WTC11 (cell line): ENCODE measurements at regions not wholly inside any gene's neighbourhood (a gene's known extent, or its start where the extent isn't known, plus 50 kb on each side); places are given as distances from the start of the nearest gene placed in this dataset.

Source experiments
- ATAC-seq: fragments of 200-7000 bp; cut with Tn5 transposase; 2 replicates; pipeline ENCODE4 v1.10.0; 2021; ENCODE audit warnings: mild to moderate bottlenecking, moderate library complexity
- CTCF ChIA-PET: fragments of 300-600 bp; sonication (Branson Sonifier 250); formaldehyde crosslinking; loops from one replicate; lab custom pipeline; 2021; ENCODE audit warnings: antibody characterized with exemption; lab: Charles Lee
- POLR2A ChIA-PET: fragments of 350-600 bp; sonication (Branson Sonifier 250); formaldehyde crosslinking; loops from one replicate; lab custom pipeline; 2021; ENCODE audit warnings: antibody characterized with exemption; lab: Charles Lee
- DNase-seq: peaks from one replicate; pipeline ENCODE4 v3.0.0; 2021; ENCODE audit warnings: low spot score
- H3K27ac Mint-ChIP-seq: 2 replicates; pipeline ENCODE4 v1.8.0; 2021; ENCODE audit warnings: mixed read lengths
- H3K27me3 Mint-ChIP-seq: 2 replicates; pipeline ENCODE4 v1.8.0; 2021; ENCODE audit warnings: low read depth, mild to moderate bottlenecking, moderate library complexity, mixed read lengths
- H3K36me3 Mint-ChIP-seq: 2 replicates; pipeline ENCODE4 v1.8.0; 2021; ENCODE audit warnings: mixed read lengths
- H3K4me1 Mint-ChIP-seq: 2 replicates; pipeline ENCODE4 v1.8.0; 2022; ENCODE audit warnings: mixed read lengths
- H3K4me3 Mint-ChIP-seq: 2 replicates; pipeline ENCODE4 v1.8.0; 2021; ENCODE audit warnings: mild to moderate bottlenecking, moderate library complexity, mixed read lengths
- H3K9me3 Mint-ChIP-seq: 2 replicates; pipeline ENCODE4 v1.8.0; 2021; ENCODE audit warnings: mixed read lengths
- AR ChIP-seq: fragments of 250-450 bp; sonication (Bioruptor Pico); IDR thresholded peaks from 2 replicates; pipeline ENCODE4 v1.9.0; 2021; ENCODE audit warnings: mild to moderate bottlenecking
- CBFB ChIP-seq: sonication (generic); formaldehyde crosslinking; IDR thresholded peaks from 2 replicates; pipeline ENCODE4 v1.8.1; 2022; ENCODE audit warnings: mild to moderate bottlenecking, low read depth, missing genetic modification reagents
- E2F1 ChIP-seq: sonication (generic); formaldehyde crosslinking; IDR thresholded peaks from 2 replicates; pipeline ENCODE4 v1.8.0; 2022; ENCODE audit warnings: mild to moderate bottlenecking, missing genetic modification reagents
- ESRRA ChIP-seq: sonication (generic); formaldehyde crosslinking; IDR thresholded peaks from 2 replicates; pipeline ENCODE4 v1.8.1; 2022; ENCODE audit warnings: mild to moderate bottlenecking, missing genetic modification reagents, borderline replicate concordance
- ETV6 ChIP-seq: sonication (generic); formaldehyde crosslinking; IDR thresholded peaks from 2 replicates; pipeline ENCODE4 v1.8.1; 2022; ENCODE audit warnings: mild to moderate bottlenecking, missing genetic modification reagents
- NFATC4 ChIP-seq: fragments of 250-450 bp; sonication (Bioruptor Pico); IDR thresholded peaks from 2 replicates; pipeline ENCODE4 v1.9.0; 2021; ENCODE audit warnings: mild to moderate bottlenecking
- NFYB ChIP-seq: sonication (generic); formaldehyde crosslinking; conservative IDR thresholded peaks from 2 replicates; pipeline ENCODE4 v1.8.0; 2022; ENCODE audit warnings: low read depth, missing genetic modification reagents
- NR1H2 ChIP-seq: sonication (generic); formaldehyde crosslinking; IDR thresholded peaks from 2 replicates; pipeline ENCODE4 v1.9.0; 2021; ENCODE audit warnings: mild to moderate bottlenecking, moderate library complexity, missing genetic modification reagents
- RORB ChIP-seq: fragments of 250-450 bp; sonication (Bioruptor Pico); IDR thresholded peaks from 2 replicates; pipeline ENCODE4 v1.9.0; 2021; ENCODE audit warnings: mild to moderate bottlenecking
- TCF7 ChIP-seq: sonication (generic); formaldehyde crosslinking; IDR thresholded peaks from 2 replicates; pipeline ENCODE4 v1.8.0; 2022; ENCODE audit warnings: mild to moderate bottlenecking, low read depth, missing genetic modification reagents, moderate library complexity
- TEAD4 ChIP-seq: sonication (generic); formaldehyde crosslinking; IDR thresholded peaks from 2 replicates; pipeline ENCODE4 v1.8.0; 2022; ENCODE audit warnings: mild to moderate bottlenecking, missing genetic modification reagents
- ZNF263 ChIP-seq: sonication (generic); formaldehyde crosslinking; IDR thresholded peaks from 2 replicates; pipeline ENCODE4 v1.8.1; 2022; ENCODE audit warnings: low read depth, mild to moderate bottlenecking, moderate library complexity, missing genetic modification reagents
- ZNF396 ChIP-seq: fragments of 250-450 bp; sonication (Bioruptor Pico); IDR thresholded peaks from 2 replicates; pipeline ENCODE4 v1.8.0; 2021; ENCODE audit warnings: mild to moderate bottlenecking, moderate library complexity, borderline replicate concordance
- ZNF423 ChIP-seq: fragments of 250-450 bp; sonication (Bioruptor Pico); IDR thresholded peaks from 2 replicates; pipeline ENCODE4 v2.1.2; 2022; ENCODE audit warnings: mild to moderate bottlenecking, moderate library complexity
- ZNF532 ChIP-seq: fragments of 250-450 bp; sonication (Bioruptor Pico); IDR thresholded peaks from 2 replicates; pipeline ENCODE4 v1.9.0; 2021; ENCODE audit warnings: mild to moderate bottlenecking, borderline replicate concordance
- TF ChIP-seq, protein P1 (sequence below): sonication (generic); formaldehyde crosslinking; IDR thresholded peaks from 2 replicates; pipeline ENCODE4 v1.8.1; 2023; ENCODE audit warnings: mild to moderate bottlenecking, missing genetic modification reagents
- TF ChIP-seq, protein P2 (sequence below): sonication (generic); formaldehyde crosslinking; IDR thresholded peaks from 2 replicates; pipeline ENCODE4 v1.8.1; 2022; ENCODE audit warnings: low read depth, missing genetic modification reagents, borderline replicate concordance
- TF ChIP-seq, protein P3 (sequence below): sonication (generic); formaldehyde crosslinking; conservative IDR thresholded peaks from 2 replicates; pipeline ENCODE4 v1.8.1; 2022; ENCODE audit warnings: mild to moderate bottlenecking, missing genetic modification reagents
- TF ChIP-seq, protein P4 (sequence below): sonication (generic); formaldehyde crosslinking; IDR thresholded peaks from 2 replicates; pipeline ENCODE4 v1.8.1; 2022; ENCODE audit warnings: low read depth, mild to moderate bottlenecking, moderate library complexity, missing genetic modification reagents, borderline replicate concordance
- TF ChIP-seq, protein P5 (sequence below): fragments of 250-450 bp; sonication (Bioruptor Pico); IDR thresholded peaks from 2 replicates; pipeline ENCODE4 v1.8.0; 2021; ENCODE audit warnings: mild to moderate bottlenecking

- DNase-seq (peak; percentile 31), ATAC-seq (peak; percentile 60)
- peaks cover 15% of the 10 kb centered on the region for H3K4me1 Mint-ChIP-seq
- TF ChIP-seq CBFB: no peak
- TF ChIP-seq, protein P1, sequence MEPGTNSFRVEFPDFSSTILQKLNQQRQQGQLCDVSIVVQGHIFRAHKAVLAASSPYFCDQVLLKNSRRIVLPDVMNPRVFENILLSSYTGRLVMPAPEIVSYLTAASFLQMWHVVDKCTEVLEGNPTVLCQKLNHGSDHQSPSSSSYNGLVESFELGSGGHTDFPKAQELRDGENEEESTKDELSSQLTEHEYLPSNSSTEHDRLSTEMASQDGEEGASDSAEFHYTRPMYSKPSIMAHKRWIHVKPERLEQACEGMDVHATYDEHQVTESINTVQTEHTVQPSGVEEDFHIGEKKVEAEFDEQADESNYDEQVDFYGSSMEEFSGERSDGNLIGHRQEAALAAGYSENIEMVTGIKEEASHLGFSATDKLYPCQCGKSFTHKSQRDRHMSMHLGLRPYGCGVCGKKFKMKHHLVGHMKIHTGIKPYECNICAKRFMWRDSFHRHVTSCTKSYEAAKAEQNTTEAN (CRISPR knock-in tag): no peak
- TF ChIP-seq, protein P2, sequence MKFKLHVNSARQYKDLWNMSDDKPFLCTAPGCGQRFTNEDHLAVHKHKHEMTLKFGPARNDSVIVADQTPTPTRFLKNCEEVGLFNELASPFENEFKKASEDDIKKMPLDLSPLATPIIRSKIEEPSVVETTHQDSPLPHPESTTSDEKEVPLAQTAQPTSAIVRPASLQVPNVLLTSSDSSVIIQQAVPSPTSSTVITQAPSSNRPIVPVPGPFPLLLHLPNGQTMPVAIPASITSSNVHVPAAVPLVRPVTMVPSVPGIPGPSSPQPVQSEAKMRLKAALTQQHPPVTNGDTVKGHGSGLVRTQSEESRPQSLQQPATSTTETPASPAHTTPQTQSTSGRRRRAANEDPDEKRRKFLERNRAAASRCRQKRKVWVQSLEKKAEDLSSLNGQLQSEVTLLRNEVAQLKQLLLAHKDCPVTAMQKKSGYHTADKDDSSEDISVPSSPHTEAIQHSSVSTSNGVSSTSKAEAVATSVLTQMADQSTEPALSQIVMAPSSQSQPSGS: no peak
- TF ChIP-seq, protein P3, sequence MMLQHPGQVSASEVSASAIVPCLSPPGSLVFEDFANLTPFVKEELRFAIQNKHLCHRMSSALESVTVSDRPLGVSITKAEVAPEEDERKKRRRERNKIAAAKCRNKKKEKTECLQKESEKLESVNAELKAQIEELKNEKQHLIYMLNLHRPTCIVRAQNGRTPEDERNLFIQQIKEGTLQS (CRISPR knock-in tag): no peak
- no peak for TF ChIP-seq E2F1 (CRISPR knock-in tag)
- no peak for TF ChIP-seq ZNF263 (CRISPR knock-in tag)
- TF ChIP-seq RORB (CRISPR knock-in tag): no peak
- TF ChIP-seq NFATC4 (CRISPR knock-in tag): no peak
- TF ChIP-seq NFYB: no peak
- no peak for TF ChIP-seq TEAD4 (CRISPR knock-in tag)
- no peak for TF ChIP-seq AR (CRISPR knock-in tag)
- TF ChIP-seq ZNF532: no peak
- TF ChIP-seq ESRRA: no peak
- no peak for TF ChIP-seq NR1H2
- no peak for TF ChIP-seq ZNF396
- TF ChIP-seq, protein P4, sequence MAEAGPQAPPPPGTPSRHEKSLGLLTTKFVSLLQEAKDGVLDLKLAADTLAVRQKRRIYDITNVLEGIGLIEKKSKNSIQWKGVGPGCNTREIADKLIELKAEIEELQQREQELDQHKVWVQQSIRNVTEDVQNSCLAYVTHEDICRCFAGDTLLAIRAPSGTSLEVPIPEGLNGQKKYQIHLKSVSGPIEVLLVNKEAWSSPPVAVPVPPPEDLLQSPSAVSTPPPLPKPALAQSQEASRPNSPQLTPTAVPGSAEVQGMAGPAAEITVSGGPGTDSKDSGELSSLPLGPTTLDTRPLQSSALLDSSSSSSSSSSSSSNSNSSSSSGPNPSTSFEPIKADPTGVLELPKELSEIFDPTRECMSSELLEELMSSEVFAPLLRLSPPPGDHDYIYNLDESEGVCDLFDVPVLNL: no peak
- no peak for TF ChIP-seq TCF7 (CRISPR knock-in tag)
- TF ChIP-seq ETV6 (CRISPR knock-in tag): no peak
- TF ChIP-seq ZNF423 (CRISPR knock-in tag): no peak
- TF ChIP-seq, protein P5, sequence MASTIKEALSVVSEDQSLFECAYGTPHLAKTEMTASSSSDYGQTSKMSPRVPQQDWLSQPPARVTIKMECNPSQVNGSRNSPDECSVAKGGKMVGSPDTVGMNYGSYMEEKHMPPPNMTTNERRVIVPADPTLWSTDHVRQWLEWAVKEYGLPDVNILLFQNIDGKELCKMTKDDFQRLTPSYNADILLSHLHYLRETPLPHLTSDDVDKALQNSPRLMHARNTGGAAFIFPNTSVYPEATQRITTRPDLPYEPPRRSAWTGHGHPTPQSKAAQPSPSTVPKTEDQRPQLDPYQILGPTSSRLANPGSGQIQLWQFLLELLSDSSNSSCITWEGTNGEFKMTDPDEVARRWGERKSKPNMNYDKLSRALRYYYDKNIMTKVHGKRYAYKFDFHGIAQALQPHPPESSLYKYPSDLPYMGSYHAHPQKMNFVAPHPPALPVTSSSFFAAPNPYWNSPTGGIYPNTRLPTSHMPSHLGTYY (CRISPR knock-in tag): no peak
- ChIA-PET POLR2A (no interaction called here), CTCF (no interaction called here)
- H3K27ac Mint-ChIP-seq: no peak overlapping the region; the same call in 1 of the 2 replicates
- no peak overlapping the region for H3K4me3 Mint-ChIP-seq
- H3K9me3 Mint-ChIP-seq: 0 out of 2 replicates have a peak, but pooled peaks cover 7% of the 10 kb centered on the region
- H3K36me3 Mint-ChIP-seq: no peaks in the 10 kb centered on the region
- no peaks in the 10 kb centered on the region for H3K27me3 Mint-ChIP-seq
Observed at GRCh38 chr21:38041493-38041892, 125.2 kb upstream of the KCNJ6 start.
